Activated CD4-positive, alpha-beta memory T cell treated with anti-CD3 and anti-CD28 coated beads for 36 hours (primary cell): ENCODE measurements at regions not wholly inside any gene's neighbourhood (a gene's known extent, or its start where the extent isn't known, plus 50 kb on each side); places are given as distances from the start of the nearest gene placed in this dataset.

Experiments
- CTCF ChIA-PET: fragments of 350-600 bp; sonication (Branson Sonifier 250); formaldehyde crosslinking; loops from one replicate; lab custom pipeline; 2021; ENCODE audit warnings: antibody characterized with exemption, inconsistent platforms; lab: Charles Lee
- POLR2A ChIA-PET: fragments of 350-600 bp; sonication (Branson Sonifier 250); formaldehyde crosslinking; loops from one replicate; lab custom pipeline; 2021; ENCODE audit warnings: antibody characterized with exemption; lab: Charles Lee
- DNase-seq: peaks from one replicate; pipeline ENCODE4 v3.0.0-alpha.2; 2020
- H3K27ac Mint-ChIP-seq: one replicate; pipeline ENCODE4 v1.8.0; 2021; ENCODE audit warnings: mixed read lengths
- H3K27me3 Mint-ChIP-seq: one replicate; pipeline ENCODE4 v1.8.0; 2021; ENCODE audit warnings: mixed read lengths
- H3K36me3 Mint-ChIP-seq: one replicate; pipeline ENCODE4 v1.8.0; 2021; ENCODE audit warnings: mixed read lengths
- H3K4me1 Mint-ChIP-seq: one replicate; pipeline ENCODE4 v1.8.0; 2021; ENCODE audit warnings: low read depth, mixed read lengths
- H3K4me3 Mint-ChIP-seq: one replicate; pipeline ENCODE4 v1.8.0; 2021; ENCODE audit warnings: mild to moderate bottlenecking, mixed read lengths
- H3K9me3 Mint-ChIP-seq: one replicate; pipeline ENCODE4 v1.8.0; 2021; ENCODE audit warnings: mixed read lengths
- intact Hi-C: fragments of 100-400 bp; cut with micrococcal nuclease; formaldehyde crosslinking; loops from one replicate; pipeline ENCODE4 v1.15.1; 2023

GRCh38 chr17:72502371-72503341, 381.8 kb downstream of the SOX9 start:
- Mint-ChIP-seq H3K27ac (no peak overlapping the region), H3K27me3 (no peaks in the 10 kb centered on the region), H3K9me3 (peaks cover 4% of the 10 kb centered on the region), H3K36me3 (no peaks in the 10 kb centered on the region), H3K4me3 (no peak overlapping the region), H3K4me1 (no peaks in the 10 kb centered on the region)
- no peak for DNase-seq
- ChIA-PET POLR2A (no interaction called here), CTCF (no interaction called here)
- intact Hi-C loops = no loop called here

GRCh38 chr17:72503556-72503955, 382.7 kb downstream of the SOX9 start:
- Mint-ChIP-seq H3K9me3 (peaks cover 4% of the 10 kb centered on the region), H3K36me3 (no peaks in the 10 kb centered on the region), H3K27ac (no peak overlapping the region), H3K4me1 (no peaks in the 10 kb centered on the region), H3K4me3 (no peak overlapping the region), H3K27me3 (no peaks in the 10 kb centered on the region)
- POLR2A ChIA-PET = no interaction called here
- intact Hi-C loops = no loop called here
- DNase-seq = no peak
- CTCF ChIA-PET = no interaction called here

GRCh38 chr17:72504783-72505182, 384.0 kb downstream of the SOX9 start:
- ChIA-PET CTCF (no interaction called here), POLR2A (no interaction called here)
- Mint-ChIP-seq H3K36me3 (no peaks in the 10 kb centered on the region), H3K27me3 (no peaks in the 10 kb centered on the region), H3K4me3 (no peak overlapping the region), H3K27ac (no peak overlapping the region), H3K4me1 (no peaks in the 10 kb centered on the region), H3K9me3 (peaks cover 4% of the 10 kb centered on the region)
- DNase-seq = no peak
- intact Hi-C loops = no loop called here

GRCh38 chr17:72506773-72507172, 386.0 kb downstream of the SOX9 start:
- Mint-ChIP-seq H3K27ac (no peak overlapping the region), H3K4me1 (no peaks in the 10 kb centered on the region), H3K27me3 (no peaks in the 10 kb centered on the region), H3K36me3 (no peaks in the 10 kb centered on the region), H3K9me3 (peaks cover 4% of the 10 kb centered on the region), H3K4me3 (no peak overlapping the region)
- ChIA-PET CTCF (no interaction called here), POLR2A (no interaction called here)
- DNase-seq = no peak
- intact Hi-C loops = no loop called here

GRCh38 chr17:72507370-72507769, 386.6 kb downstream of the SOX9 start:
- POLR2A ChIA-PET = no interaction called here
- no peaks in the 10 kb centered on the region for H3K27me3 Mint-ChIP-seq
- H3K27ac Mint-ChIP-seq = no peak overlapping the region
- DNase-seq = no peak
- no peaks in the 10 kb centered on the region for H3K4me1 Mint-ChIP-seq
- CTCF ChIA-PET = no interaction called here
- intact Hi-C loops = no loop called here
- no peak overlapping the region for H3K4me3 Mint-ChIP-seq
- H3K9me3 Mint-ChIP-seq = peaks cover 4% of the 10 kb centered on the region
- H3K36me3 Mint-ChIP-seq = no peaks in the 10 kb centered on the region

- POLR2A ChIA-PET = no interaction called here
- intact Hi-C loops = no loop called here
- no peaks in the 10 kb centered on the region for H3K27me3 Mint-ChIP-seq
- no peaks in the 10 kb centered on the region for H3K36me3 Mint-ChIP-seq
- no peak overlapping the region for H3K4me3 Mint-ChIP-seq
- no peak for DNase-seq
- H3K27ac Mint-ChIP-seq = no peak overlapping the region
- H3K9me3 Mint-ChIP-seq = peaks cover 4% of the 10 kb centered on the region
- CTCF ChIA-PET = interaction anchor here (1.5 kb wide), 1 partner anchor 29 kb away, joined by 3 read pairs; no protein-coding TSS in a partner anchor
- H3K4me1 Mint-ChIP-seq = no peaks in the 10 kb centered on the region
Measured at GRCh38 chr17:72510351-72511016, 389.7 kb downstream of the SOX9 start.

- intact Hi-C loops = no loop called here
- H3K27ac Mint-ChIP-seq = no peak overlapping the region
- no peak overlapping the region for H3K4me3 Mint-ChIP-seq
- ChIA-PET CTCF (no interaction called here), POLR2A (no interaction called here)
- H3K4me1 Mint-ChIP-seq = no peaks in the 10 kb centered on the region
- no peaks in the 10 kb centered on the region for H3K9me3 Mint-ChIP-seq
- H3K27me3 Mint-ChIP-seq = no peaks in the 10 kb centered on the region
- no peaks in the 10 kb centered on the region for H3K36me3 Mint-ChIP-seq
- DNase-seq = no peak
Measured at GRCh38 chr17:72511242-72511641, 390.4 kb downstream of the SOX9 start.

- POLR2A ChIA-PET = no interaction called here
- CTCF ChIA-PET = interaction anchor here (0.6 kb wide), 1 partner anchor 875 kb away, joined by 3 read pairs; no protein-coding TSS in a partner anchor
- no peaks in the 10 kb centered on the region for H3K27me3 Mint-ChIP-seq
- H3K4me3 Mint-ChIP-seq = no peak overlapping the region
- no peaks in the 10 kb centered on the region for H3K36me3 Mint-ChIP-seq
- no peaks in the 10 kb centered on the region for H3K9me3 Mint-ChIP-seq
- intact Hi-C loops = no loop called here
- H3K27ac Mint-ChIP-seq = no peak overlapping the region
- DNase-seq = no peak
- no peaks in the 10 kb centered on the region for H3K4me1 Mint-ChIP-seq
Measured at GRCh38 chr17:72511874-72512273, 391.1 kb downstream of the SOX9 start.

- Mint-ChIP-seq H3K4me1 (no peaks in the 10 kb centered on the region), H3K9me3 (no peaks in the 10 kb centered on the region), H3K4me3 (no peak overlapping the region), H3K27me3 (no peaks in the 10 kb centered on the region), H3K27ac (no peak overlapping the region), H3K36me3 (no peaks in the 10 kb centered on the region)
- CTCF ChIA-PET = interaction anchor here (0.6 kb wide), 1 partner anchor 874 kb away, joined by 3 read pairs; no protein-coding TSS in a partner anchor
- intact Hi-C loops = no loop called here
- DNase-seq = no peak
- POLR2A ChIA-PET = interaction anchor here (0.6 kb wide), 2 partner anchors 345 to 679 kb away, joined by 3 read pairs; no protein-coding TSS in a partner anchor
Measured at GRCh38 chr17:72512649-72513556, 392.1 kb downstream of the SOX9 start.

GRCh38 chr17:72514321-72514861, 393.6 kb downstream of the SOX9 start:
- intact Hi-C loops = no loop called here
- CTCF ChIA-PET = no interaction called here
- no peak for DNase-seq
- Mint-ChIP-seq H3K27ac (no peak overlapping the region), H3K4me1 (no peaks in the 10 kb centered on the region), H3K4me3 (no peak overlapping the region), H3K36me3 (no peaks in the 10 kb centered on the region), H3K27me3 (peaks cover 4% of the 10 kb centered on the region), H3K9me3 (no peaks in the 10 kb centered on the region)
- POLR2A ChIA-PET = no interaction called here

- intact Hi-C loops = no loop called here
- H3K4me3 Mint-ChIP-seq = no peak overlapping the region
- H3K27me3 Mint-ChIP-seq = peaks cover 4% of the 10 kb centered on the region
- DNase-seq = no peak
- H3K9me3 Mint-ChIP-seq = no peaks in the 10 kb centered on the region
- H3K4me1 Mint-ChIP-seq = no peaks in the 10 kb centered on the region
- no peak overlapping the region for H3K27ac Mint-ChIP-seq
- no peaks in the 10 kb centered on the region for H3K36me3 Mint-ChIP-seq
- CTCF ChIA-PET = no interaction called here
- POLR2A ChIA-PET = no interaction called here
Measured at GRCh38 chr17:72514891-72515290, 394.1 kb downstream of the SOX9 start.
